Suprapubic skin (tissue), 4 donors: ENCODE measurements at regions not wholly inside any gene's neighbourhood (a gene's known extent, or its start where the extent isn't known, plus 50 kb on each side); places are given as distances from the start of the nearest gene placed in this dataset.

Source experiments
- CTCF ChIP-seq, 2 donors: fragments of 200-600 bp in 1 of 2; fragments of 450-650 bp in 1 of 2; sonication (generic) in 1 of 2; IDR thresholded peaks; one replicate each; pipeline ENCODE4 v1.5.1; 2016 to 2019; ENCODE audit warnings: antibody characterized with exemption in 2 of 2, mild to moderate bottlenecking in 1 of 2, moderate library complexity in 1 of 2
- POLR2A ChIP-seq, 2 donors: fragments of 450-650 bp; IDR thresholded peaks; one replicate each; pipeline ENCODE4 v1.6.1; 2017; ENCODE audit warnings: antibody characterized with exemption in 2 of 2, mild to moderate bottlenecking in 2 of 2, moderate library complexity in 2 of 2
- POLR2AphosphoS5 ChIP-seq, 3 donors: sonication (generic); formaldehyde crosslinking; IDR thresholded peaks; one replicate each; pipeline ENCODE4 v1.6.1; 2017; ENCODE audit warnings: antibody characterized with exemption in 3 of 3

- TF ChIP-seq CTCF (IDR thresholded peaks at IDR 0.05): no peak
- no peak for TF ChIP-seq POLR2AphosphoS5 (IDR thresholded peaks at IDR 0.05)
- no peak for TF ChIP-seq POLR2A (IDR thresholded peaks at IDR 0.05)
These were observed 149.7 kb upstream of the SPACA7 start for GRCh38 chr13:112226320-112227002.
